NCI-H446 (cell line): ENCODE measurements at regions not wholly inside any gene's neighbourhood (a gene's known extent, or its start where the extent isn't known, plus 50 kb on each side); places are given as distances from the start of the nearest gene placed in this dataset.

Source experiments
- DNase-seq, 2 experiments: peaks; one replicate each; lab custom pipeline; 2025; lab: John Stamatoyannopoulos, UW

GRCh38 chr5:5951953-5952352, 426.4 kb downstream of the MED10 start:
- DNase-seq: no peak

- no peak for DNase-seq
Measured at GRCh38 chr5:5950658-5951057, 427.7 kb downstream of the MED10 start.

- DNase-seq: no peak
Measured at GRCh38 chr5:5941486-5941885, 436.9 kb downstream of the MED10 start.

DNA sequence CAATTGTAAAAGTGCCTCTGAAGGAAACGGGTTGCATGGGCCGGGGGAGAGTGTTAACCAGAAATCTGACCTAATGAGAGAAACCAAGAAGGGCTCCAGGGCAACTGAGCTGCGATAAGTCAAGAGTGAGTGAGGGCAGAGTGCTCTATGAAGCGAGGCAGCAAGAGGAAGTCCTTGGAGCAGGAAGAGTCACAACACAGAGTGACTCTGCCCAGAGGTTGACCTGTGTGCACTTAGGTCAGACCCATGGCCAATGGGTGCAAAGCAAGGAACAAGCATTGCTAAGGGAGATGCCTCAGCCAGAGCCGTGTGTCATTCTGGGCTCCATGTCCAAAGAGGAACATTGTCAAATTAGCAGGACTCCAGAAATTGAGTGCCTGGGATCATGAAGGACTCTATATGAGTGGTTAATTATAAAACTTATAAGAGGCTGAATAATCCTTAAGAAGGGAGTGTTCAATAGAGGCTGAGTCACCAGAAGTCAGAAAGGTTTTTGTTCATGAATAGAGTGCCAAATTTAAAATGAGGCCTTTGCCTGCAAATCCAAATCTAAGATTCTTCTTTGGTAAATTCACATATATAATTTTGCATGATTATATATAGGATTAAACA, 438.5 kb downstream of the MED10 start:
- no peak for DNase-seq

GRCh38 chr5:5933651-5934050, 444.7 kb downstream of the MED10 start:
- DNase-seq: no peak

GRCh38 chr5:5932824-5933223, 445.5 kb downstream of the MED10 start:
- no peak for DNase-seq

GRCh38 chr5:5930561-5930960, 447.8 kb downstream of the MED10 start:
- DNase-seq: no peak

DNA sequence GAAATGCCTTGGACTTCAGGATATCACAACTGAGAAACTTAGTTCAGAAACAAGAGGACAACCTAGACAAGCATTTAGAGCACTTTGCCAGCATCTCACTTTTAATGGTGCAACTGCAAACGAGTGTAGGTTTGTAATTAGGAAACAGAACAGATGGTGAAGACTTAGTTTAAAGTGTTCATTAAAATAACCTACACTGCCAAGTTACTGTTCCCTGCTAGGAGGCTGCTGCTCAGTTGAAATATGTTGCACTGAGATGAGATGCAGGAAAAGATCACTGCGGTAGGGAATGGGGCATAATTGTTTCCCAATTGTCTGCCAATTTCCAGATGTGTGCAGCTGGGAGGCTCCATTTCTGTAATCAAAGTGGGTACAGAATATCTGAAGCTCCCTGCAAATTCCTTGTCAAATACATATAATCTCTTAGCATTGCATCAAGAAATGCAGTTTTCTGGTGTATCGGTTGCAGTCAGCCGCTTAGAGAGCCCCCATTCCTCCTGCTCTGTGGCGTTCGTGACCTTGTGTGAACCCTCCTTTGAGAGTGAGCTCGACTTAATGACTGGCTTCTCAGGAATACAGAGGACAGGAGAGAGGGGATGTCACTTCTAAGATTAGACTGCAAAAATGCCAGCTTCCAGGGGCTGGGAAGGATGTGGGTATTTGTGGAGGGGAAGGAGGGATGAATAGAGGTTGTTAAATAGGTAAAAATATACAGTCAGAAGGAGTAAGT, 448.9 kb downstream of the MED10 start:
- DNase-seq: no peak

DNA sequence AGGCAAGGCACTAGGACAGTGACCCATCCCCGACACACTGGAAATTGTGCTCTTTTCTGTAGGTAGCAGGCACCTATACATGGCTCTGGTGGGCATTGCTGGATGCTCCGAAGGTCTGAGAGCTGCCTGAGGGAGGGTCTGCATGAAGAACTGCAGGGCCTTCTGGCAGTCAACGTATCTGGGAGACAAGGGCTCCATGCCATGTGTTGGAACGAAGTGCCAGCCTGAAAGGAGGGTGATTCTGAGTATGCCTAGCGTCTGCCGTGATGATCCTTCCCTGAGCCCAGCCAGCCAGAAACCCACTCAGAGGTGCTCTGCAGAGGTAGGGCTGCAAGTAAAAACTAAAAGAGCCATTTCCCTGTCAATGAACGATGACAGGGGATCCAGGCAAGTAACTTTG, 453.2 kb downstream of the MED10 start:
- DNase-seq: no peak

- DNase-seq: no peak
Measured at GRCh38 chr5:5919411-5919810, 458.9 kb downstream of the MED10 start.

GRCh38 chr5:5906778-5907177, 471.6 kb downstream of the MED10 start:
- DNase-seq: no peak

- no peak for DNase-seq
Measured at GRCh38 chr5:5905186-5905585, 473.2 kb downstream of the MED10 start.

DNA sequence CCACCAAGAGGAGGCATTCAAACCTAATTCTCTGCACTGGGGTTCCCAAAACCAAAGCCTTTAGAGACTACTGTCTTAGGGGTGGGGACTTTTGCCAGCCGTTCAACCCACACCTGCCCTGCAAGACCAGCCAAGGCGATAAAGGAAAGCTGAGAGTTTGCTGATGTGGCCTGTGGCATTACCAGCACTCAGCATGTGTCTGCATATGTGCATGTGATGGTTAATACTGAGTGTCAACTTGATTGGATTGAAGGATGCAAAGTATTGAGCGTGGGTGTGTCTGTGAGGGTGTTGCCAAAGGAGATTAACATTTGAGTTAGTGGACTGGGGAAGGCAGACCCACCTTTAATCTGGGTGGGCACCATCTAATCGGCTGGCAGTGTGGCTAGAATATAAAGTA, 474.2 kb downstream of the MED10 start:
- DNase-seq: no peak

DNA sequence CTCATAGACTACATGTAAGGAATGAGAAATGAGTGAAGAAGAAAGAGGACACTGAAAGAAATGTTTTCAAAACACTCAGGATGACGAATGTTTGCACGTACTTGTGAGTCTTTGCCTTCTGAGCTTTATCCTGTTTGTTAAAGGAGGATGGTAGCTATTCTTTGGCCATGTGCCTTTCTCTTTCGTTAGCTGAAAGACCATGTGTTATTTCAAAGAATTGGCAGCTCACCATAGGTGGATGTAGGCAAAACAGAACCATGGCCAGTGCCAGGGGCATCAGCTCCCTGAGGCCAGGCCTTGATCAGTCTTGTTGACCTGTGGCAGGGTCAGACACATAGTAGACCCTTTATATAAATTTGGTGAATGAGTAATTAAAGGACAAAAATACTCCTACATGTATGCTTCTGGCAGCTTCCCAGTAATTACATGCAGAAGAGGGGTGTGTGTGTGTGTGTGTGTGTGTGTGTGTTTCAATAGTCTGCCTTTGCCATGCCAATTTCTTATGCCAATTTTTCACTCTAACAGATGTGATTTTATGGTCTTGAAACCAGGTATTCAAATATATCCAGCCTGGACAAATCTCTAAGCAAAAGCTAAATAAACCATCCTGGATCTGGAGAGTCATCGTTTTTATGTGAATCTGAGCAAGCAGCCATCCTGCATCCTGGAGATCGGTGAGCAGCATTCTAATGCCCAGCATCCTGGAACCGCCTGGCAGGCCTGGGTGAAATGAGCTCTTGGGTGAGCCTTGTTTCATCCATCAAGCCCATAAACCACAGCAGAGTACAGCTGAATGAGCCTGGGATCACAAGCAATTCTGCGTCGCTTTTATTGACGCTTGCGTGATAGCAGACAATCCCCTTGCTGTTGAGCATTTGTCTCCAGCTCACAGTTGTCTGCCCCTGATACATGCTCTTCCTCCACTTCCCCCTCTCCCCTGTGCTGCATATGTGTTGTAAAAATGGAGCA, 475.4 kb downstream of the MED10 start:
- no peak for DNase-seq

DNA sequence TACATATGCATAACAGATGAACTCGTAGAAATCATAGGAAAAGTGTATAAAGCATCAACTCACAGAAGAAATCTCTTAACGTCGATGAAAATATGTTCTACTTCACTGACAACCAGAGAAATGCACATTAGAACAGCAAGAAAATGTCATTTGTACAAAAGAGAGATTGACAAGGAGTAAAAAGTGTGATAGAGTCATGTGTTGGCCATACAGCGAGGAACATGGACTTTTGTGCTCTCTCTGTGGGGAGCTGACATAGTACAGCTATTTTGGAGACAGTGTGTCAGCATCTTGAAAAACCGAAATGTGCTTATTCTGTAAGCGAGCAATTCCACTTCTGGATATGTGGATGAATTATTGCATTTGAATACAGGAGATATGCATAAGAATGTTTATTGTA, 477.9 kb downstream of the ICE1 start:
- DNase-seq: no peak

GRCh38 chr5:5899716-5900115, 477.2 kb downstream of the ICE1 start:
- no peak for DNase-seq

GRCh38 chr5:5888284-5888683, 465.8 kb downstream of the ICE1 start:
- no peak for DNase-seq

- DNase-seq: no peak
Measured at GRCh38 chr5:5887833-5888232, 465.4 kb downstream of the ICE1 start.

- DNase-seq: no peak
Measured at GRCh38 chr5:5886812-5887486, 464.5 kb downstream of the ICE1 start.

DNA sequence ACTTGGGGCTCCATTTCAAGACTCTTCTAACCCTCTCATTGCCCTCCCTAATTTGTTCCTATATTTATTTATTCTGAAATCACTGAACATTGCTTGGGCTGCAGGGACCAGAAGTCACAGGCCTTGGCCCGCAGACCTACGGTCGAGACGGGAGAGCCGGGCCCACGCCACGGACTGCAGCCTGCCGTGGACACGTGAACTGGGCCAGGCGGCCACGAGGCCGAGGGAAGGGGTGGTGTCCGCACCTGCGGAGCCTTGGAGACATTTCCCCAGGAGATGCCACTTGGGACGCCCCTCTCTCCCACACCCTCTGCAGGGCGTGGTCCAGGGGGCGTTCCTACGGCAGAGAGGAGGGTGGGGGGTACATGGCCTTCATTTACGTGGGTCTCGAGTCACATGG, 463.9 kb downstream of the ICE1 start:
- no peak for DNase-seq

- DNase-seq: no peak
Measured at GRCh38 chr5:5885782-5886181, 463.3 kb downstream of the ICE1 start.

GRCh38 chr5:5884593-5884992, 462.1 kb downstream of the ICE1 start:
- DNase-seq: no peak
